HepG2 (cell line): ENCODE measurements at regions not wholly inside any gene's neighbourhood (a gene's known extent, or its start where the extent isn't known, plus 50 kb on each side); places are given as distances from the start of the nearest gene placed in this dataset.

Experiments used
- BCL6 ChIP-seq: IDR thresholded peaks from 2 replicates; pipeline ENCODE4 v1.6.1; 2016; ENCODE audit warnings: missing genetic modification reagents, missing compliant biosample characterization
- CCDC6 ChIP-seq: sonication (generic); formaldehyde crosslinking; IDR thresholded peaks from 2 replicates; pipeline ENCODE4 v1.8.1; 2022; ENCODE audit warnings: mild to moderate bottlenecking, missing genetic modification reagents, moderate library complexity
- FOXA1 ChIP-seq, 2 experiments: fragments of 450-650 bp in 1 of 2; sonication (generic) in 1 of 2; formaldehyde crosslinking in 1 of 2; IDR thresholded peaks; 2 replicates each; pipeline versions ENCODE4 v1.4.0 to v1.6.1; 2016 to 2020; ENCODE audit warnings: missing genetic modification reagents in 1 of 2
- GATAD2A ChIP-seq: IDR thresholded peaks from 2 replicates; pipeline ENCODE4 v1.6.1; 2016
- MTA1 ChIP-seq: sonication (generic); formaldehyde crosslinking; IDR thresholded peaks from 2 replicates; pipeline ENCODE4 v1.4.0; 2020; ENCODE audit warnings: missing genetic modification reagents, mild to moderate bottlenecking, borderline replicate concordance
- MTF1 ChIP-seq: sonication (generic); formaldehyde crosslinking; IDR thresholded peaks from 2 replicates; pipeline ENCODE4 v1.5.0; 2020; ENCODE audit warnings: missing genetic modification reagents
- NR2F6 ChIP-seq, 2 experiments: IDR thresholded peaks; 2 replicates each; pipeline ENCODE4 v1.6.1; 2016; ENCODE audit warnings: antibody characterized with exemption in 1 of 2, mild to moderate bottlenecking in 1 of 2
- PBX2 ChIP-seq: IDR thresholded peaks from 2 replicates; pipeline ENCODE4 v1.6.1; 2016; ENCODE audit warnings: control low read depth
- PRMT3 ChIP-seq: sonication (generic); formaldehyde crosslinking; IDR thresholded peaks from 2 replicates; pipeline ENCODE4 v1.8.1; 2022; ENCODE audit warnings: low read depth, mild to moderate bottlenecking, moderate library complexity, missing genetic modification reagents, borderline replicate concordance
- SKIL ChIP-seq: sonication (generic); formaldehyde crosslinking; IDR thresholded peaks from 2 replicates; pipeline ENCODE4 v1.8.0; 2022; ENCODE audit warnings: missing genetic modification reagents, mild to moderate bottlenecking, moderate library complexity, borderline replicate concordance
- SOX5 ChIP-seq: IDR thresholded peaks from 2 replicates; pipeline ENCODE4 v1.6.1; 2016; ENCODE audit warnings: borderline replicate concordance
- ZNF124 ChIP-seq: sonication (generic); formaldehyde crosslinking; IDR thresholded peaks from 2 replicates; pipeline ENCODE4 v1.4.0; 2020; ENCODE audit warnings: missing genetic modification reagents
- ZNF446 ChIP-seq: sonication (generic); formaldehyde crosslinking; IDR thresholded peaks from 2 replicates; pipeline ENCODE4 v1.5.0; 2020; ENCODE audit warnings: mild to moderate bottlenecking, missing genetic modification reagents
- ZNF530 ChIP-seq: sonication (generic); formaldehyde crosslinking; IDR thresholded peaks from 2 replicates; pipeline ENCODE4 v1.5.0; 2020; ENCODE audit warnings: low read depth, mild to moderate bottlenecking, missing genetic modification reagents
- ZNF747 ChIP-seq: sonication (generic); formaldehyde crosslinking; IDR thresholded peaks from 2 replicates; pipeline ENCODE4 v1.8.1; 2023; ENCODE audit warnings: missing genetic modification reagents, mild to moderate bottlenecking, borderline replicate concordance
- TF ChIP-seq, protein P1 (sequence below): sonication (generic); formaldehyde crosslinking; IDR thresholded peaks from 2 replicates; pipeline ENCODE4 v1.4.0; 2020; ENCODE audit warnings: missing genetic modification reagents
- TF ChIP-seq, protein P2 (sequence below): sonication (generic); formaldehyde crosslinking; IDR thresholded peaks from 2 replicates; pipeline ENCODE4 v1.5.1; 2020; ENCODE audit warnings: mild to moderate bottlenecking, missing genetic modification reagents, moderate library complexity
- TF ChIP-seq, protein P3 (sequence below): sonication (generic); formaldehyde crosslinking; IDR thresholded peaks from 2 replicates; pipeline ENCODE4 v1.4.0; 2020; ENCODE audit warnings: missing genetic modification reagents

GRCh38 chr13:33445024-33445423, 159.5 kb upstream of the STARD13 start (continued):
- TF ChIP-seq, protein P1, sequence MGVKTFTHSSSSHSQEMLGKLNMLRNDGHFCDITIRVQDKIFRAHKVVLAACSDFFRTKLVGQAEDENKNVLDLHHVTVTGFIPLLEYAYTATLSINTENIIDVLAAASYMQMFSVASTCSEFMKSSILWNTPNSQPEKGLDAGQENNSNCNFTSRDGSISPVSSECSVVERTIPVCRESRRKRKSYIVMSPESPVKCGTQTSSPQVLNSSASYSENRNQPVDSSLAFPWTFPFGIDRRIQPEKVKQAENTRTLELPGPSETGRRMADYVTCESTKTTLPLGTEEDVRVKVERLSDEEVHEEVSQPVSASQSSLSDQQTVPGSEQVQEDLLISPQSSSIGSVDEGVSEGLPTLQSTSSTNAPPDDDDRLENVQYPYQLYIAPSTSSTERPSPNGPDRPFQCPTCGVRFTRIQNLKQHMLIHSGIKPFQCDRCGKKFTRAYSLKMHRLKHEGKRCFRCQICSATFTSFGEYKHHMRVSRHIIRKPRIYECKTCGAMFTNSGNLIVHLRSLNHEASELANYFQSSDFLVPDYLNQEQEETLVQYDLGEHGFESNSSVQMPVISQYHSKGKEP (CRISPR knock-in tag) = no peak
- TF ChIP-seq SOX5 = peak; percentile 70; the same call in 1 of the 2 replicates
- TF ChIP-seq ZNF446 (CRISPR knock-in tag) = no peak
- TF ChIP-seq ZNF124 (CRISPR knock-in tag) = no peak
- no peak for TF ChIP-seq SKIL
- TF ChIP-seq NR2F6 (IDR thresholded peaks at IDR 0.05) = peak; percentile 87
- peak; percentile 29; the same call in 1 of the 2 replicates for TF ChIP-seq NR2F6 (CRISPR knock-in tag; IDR thresholded peaks at IDR 0.05)
- TF ChIP-seq PBX2 (CRISPR knock-in tag) = no peak
- TF ChIP-seq CCDC6 = no peak
- TF ChIP-seq ZNF530 (CRISPR knock-in tag) = no peak
- no peak for TF ChIP-seq ZNF747 (CRISPR knock-in tag)
- TF ChIP-seq, protein P2, sequence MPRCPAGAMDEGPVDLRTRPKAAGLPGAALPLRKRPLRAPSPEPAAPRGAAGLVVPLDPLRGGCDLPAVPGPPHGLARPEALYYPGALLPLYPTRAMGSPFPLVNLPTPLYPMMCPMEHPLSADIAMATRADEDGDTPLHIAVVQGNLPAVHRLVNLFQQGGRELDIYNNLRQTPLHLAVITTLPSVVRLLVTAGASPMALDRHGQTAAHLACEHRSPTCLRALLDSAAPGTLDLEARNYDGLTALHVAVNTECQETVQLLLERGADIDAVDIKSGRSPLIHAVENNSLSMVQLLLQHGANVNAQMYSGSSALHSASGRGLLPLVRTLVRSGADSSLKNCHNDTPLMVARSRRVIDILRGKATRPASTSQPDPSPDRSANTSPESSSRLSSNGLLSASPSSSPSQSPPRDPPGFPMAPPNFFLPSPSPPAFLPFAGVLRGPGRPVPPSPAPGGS = no peak
- peak; percentile 69 for TF ChIP-seq BCL6 (CRISPR knock-in tag)
- no peak for TF ChIP-seq MTF1 (CRISPR knock-in tag)
- TF ChIP-seq, protein P3, sequence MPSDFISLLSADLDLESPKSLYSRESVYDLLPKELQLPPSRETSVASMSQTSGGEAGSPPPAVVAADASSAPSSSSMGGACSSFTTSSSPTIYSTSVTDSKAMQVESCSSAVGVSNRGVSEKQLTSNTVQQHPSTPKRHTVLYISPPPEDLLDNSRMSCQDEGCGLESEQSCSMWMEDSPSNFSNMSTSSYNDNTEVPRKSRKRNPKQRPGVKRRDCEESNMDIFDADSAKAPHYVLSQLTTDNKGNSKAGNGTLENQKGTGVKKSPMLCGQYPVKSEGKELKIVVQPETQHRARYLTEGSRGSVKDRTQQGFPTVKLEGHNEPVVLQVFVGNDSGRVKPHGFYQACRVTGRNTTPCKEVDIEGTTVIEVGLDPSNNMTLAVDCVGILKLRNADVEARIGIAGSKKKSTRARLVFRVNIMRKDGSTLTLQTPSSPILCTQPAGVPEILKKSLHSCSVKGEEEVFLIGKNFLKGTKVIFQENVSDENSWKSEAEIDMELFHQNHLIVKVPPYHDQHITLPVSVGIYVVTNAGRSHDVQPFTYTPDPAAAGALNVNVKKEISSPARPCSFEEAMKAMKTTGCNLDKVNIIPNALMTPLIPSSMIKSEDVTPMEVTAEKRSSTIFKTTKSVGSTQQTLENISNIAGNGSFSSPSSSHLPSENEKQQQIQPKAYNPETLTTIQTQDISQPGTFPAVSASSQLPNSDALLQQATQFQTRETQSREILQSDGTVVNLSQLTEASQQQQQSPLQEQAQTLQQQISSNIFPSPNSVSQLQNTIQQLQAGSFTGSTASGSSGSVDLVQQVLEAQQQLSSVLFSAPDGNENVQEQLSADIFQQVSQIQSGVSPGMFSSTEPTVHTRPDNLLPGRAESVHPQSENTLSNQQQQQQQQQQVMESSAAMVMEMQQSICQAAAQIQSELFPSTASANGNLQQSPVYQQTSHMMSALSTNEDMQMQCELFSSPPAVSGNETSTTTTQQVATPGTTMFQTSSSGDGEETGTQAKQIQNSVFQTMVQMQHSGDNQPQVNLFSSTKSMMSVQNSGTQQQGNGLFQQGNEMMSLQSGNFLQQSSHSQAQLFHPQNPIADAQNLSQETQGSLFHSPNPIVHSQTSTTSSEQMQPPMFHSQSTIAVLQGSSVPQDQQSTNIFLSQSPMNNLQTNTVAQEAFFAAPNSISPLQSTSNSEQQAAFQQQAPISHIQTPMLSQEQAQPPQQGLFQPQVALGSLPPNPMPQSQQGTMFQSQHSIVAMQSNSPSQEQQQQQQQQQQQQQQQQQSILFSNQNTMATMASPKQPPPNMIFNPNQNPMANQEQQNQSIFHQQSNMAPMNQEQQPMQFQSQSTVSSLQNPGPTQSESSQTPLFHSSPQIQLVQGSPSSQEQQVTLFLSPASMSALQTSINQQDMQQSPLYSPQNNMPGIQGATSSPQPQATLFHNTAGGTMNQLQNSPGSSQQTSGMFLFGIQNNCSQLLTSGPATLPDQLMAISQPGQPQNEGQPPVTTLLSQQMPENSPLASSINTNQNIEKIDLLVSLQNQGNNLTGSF (CRISPR knock-in tag) = no peak
- no peak for TF ChIP-seq MTA1 (CRISPR knock-in tag)
- TF ChIP-seq GATAD2A (CRISPR knock-in tag) = peak; percentile 38; the same call in 1 of the 2 replicates
- TF ChIP-seq FOXA1 (IDR thresholded peaks at IDR 0.05) = no peak
- peak; percentile 12; the same call in 1 of the 2 replicates for TF ChIP-seq FOXA1 (CRISPR knock-in tag; IDR thresholded peaks at IDR 0.05)
- no peak for TF ChIP-seq PRMT3 (CRISPR knock-in tag)
